ENCODE measurements at regions not wholly inside any gene's neighbourhood (a gene's known extent, or its start where the extent isn't known, plus 50 kb on each side); places are given as distances from the start of the nearest gene placed in this dataset.

DNA sequence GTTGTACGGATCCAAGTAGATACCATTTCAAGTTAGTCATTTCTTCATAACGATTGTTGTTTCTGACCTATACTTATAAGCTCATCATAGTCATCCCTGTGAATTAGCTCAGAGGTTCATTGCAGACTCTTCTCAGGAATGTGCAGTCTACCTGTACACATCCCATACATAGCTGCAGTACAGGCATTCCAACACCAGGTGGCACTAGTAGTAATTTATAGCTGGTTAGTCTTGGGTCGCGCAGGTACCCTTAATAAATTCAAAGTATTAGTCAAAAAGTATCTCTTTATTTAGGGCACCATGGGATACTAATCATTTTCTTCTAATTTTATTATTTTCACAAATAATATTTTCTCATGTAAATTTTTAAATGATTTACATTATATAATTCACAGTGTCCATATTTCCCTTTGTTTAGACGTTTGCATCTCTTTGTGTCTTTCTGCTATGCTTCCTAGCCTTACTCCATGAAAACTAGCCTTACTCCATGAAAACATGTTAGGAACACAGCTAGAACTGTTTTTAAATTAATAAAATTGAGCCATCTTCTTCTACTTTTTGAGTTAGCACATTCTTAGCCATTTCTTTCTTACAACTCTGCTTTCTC is 128.6 kb upstream of the FAM83B start:
- Histone ChIP-seq H3K27ac (ENCODE audit: low read depth in 2 of 2, low read length in 1 of 2) (no peak overlapping the region), H3K9me3 (ENCODE audit: control insufficient read depth in 2 of 2, insufficient read depth in 1 of 2, low read depth in 1 of 2, low read length in 1 of 2) (no peaks in the 10 kb centered on the region), H3K4me1 (ENCODE audit: control insufficient read depth in 2 of 2, insufficient read depth in 2 of 2, low read length in 1 of 2) (no peaks in the 10 kb centered on the region), H3K27me3 (ENCODE audit: control insufficient read depth in 1 of 2, insufficient read depth in 2 of 2, low read length in 2 of 2) (no peaks in the 10 kb centered on the region), H3K36me3 (ENCODE audit: control insufficient read depth in 2 of 2, insufficient read depth in 2 of 2, low read length in 1 of 2) (no peaks in the 10 kb centered on the region), H3K4me3 (ENCODE audit: low read depth in 1 of 2, low read length in 2 of 2) (no peak overlapping the region)
- WGBS, 2 donors, result 32 to 38% methylated on average over 5 of the region's 5 CpGs

GRCh38 chr6:54718541-54719023 is 128.0 kb upstream of the FAM83B start:
- Histone ChIP-seq H3K4me1 (ENCODE audit: control insufficient read depth in 2 of 2, insufficient read depth in 2 of 2, low read length in 1 of 2) (no peaks in the 10 kb centered on the region), H3K36me3 (ENCODE audit: control insufficient read depth in 2 of 2, insufficient read depth in 2 of 2, low read length in 1 of 2) (no peaks in the 10 kb centered on the region), H3K9me3 (ENCODE audit: control insufficient read depth in 2 of 2, insufficient read depth in 1 of 2, low read depth in 1 of 2, low read length in 1 of 2) (no peaks in the 10 kb centered on the region), H3K27me3 (ENCODE audit: control insufficient read depth in 1 of 2, insufficient read depth in 2 of 2, low read length in 2 of 2) (no peaks in the 10 kb centered on the region), H3K4me3 (ENCODE audit: low read depth in 1 of 2, low read length in 2 of 2) (no peak overlapping the region), H3K27ac (ENCODE audit: low read depth in 2 of 2, low read length in 1 of 2) (no peak overlapping the region)
- WGBS, 2 donors, result 46 to 50% methylated on average over 6 of the region's 6 CpGs

DNA sequence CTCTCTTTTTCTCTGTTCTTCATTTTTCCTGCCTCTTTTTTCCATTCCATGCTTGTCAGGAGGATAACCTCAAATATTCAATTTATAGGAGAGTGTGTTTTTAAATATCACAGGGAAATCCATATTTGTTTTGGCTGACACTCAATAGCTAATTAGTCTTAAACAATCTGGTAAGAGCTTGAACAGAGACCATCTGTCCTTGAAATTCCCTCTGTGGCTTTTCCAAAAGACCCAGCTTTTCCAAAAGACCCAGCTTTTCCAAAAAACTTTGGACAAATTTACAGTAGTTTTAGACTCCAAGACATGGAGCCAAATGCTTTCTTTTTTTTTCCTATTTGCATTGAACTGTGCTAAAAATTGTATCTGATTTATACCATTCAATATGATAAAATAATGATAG is 127.4 kb upstream of the FAM83B start:
- no peaks in the 10 kb centered on the region for H3K4me1 ChIP-seq (ENCODE audit: control insufficient read depth in 2 of 2, insufficient read depth in 2 of 2, low read length in 1 of 2)
- H3K4me3 ChIP-seq (ENCODE audit: low read depth in 1 of 2, low read length in 2 of 2), result no peak overlapping the region
- H3K9me3 ChIP-seq (ENCODE audit: control insufficient read depth in 2 of 2, insufficient read depth in 1 of 2, low read depth in 1 of 2, low read length in 1 of 2), result no peaks in the 10 kb centered on the region
- H3K27me3 ChIP-seq (ENCODE audit: control insufficient read depth in 1 of 2, insufficient read depth in 2 of 2, low read length in 2 of 2), result no peaks in the 10 kb centered on the region
- no peak overlapping the region for H3K27ac ChIP-seq (ENCODE audit: low read depth in 2 of 2, low read length in 1 of 2)
- H3K36me3 ChIP-seq (ENCODE audit: control insufficient read depth in 2 of 2, insufficient read depth in 2 of 2, low read length in 1 of 2), result no peaks in the 10 kb centered on the region

DNA sequence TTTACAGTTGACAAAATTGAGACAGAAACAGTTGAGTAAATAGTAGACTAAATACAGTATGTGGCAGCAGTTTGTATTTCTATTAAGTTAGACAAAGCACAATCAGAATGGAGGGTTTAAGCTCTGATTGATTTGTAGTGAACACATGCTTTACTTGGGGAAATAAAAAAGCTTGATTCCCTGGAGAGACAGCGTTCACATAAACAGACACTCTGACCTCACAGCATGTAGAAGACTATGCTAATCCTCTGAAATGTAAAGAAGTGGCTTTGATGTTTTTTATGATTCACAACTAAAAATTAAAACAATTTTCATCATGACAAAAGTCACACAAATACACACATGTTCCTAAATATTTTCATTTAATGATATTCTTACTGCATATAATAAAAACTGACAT is 126.9 kb upstream of the FAM83B start:
- Histone ChIP-seq H3K4me1 (ENCODE audit: control insufficient read depth in 2 of 2, insufficient read depth in 2 of 2, low read length in 1 of 2) (no peaks in the 10 kb centered on the region), H3K27me3 (ENCODE audit: control insufficient read depth in 1 of 2, insufficient read depth in 2 of 2, low read length in 2 of 2) (no peaks in the 10 kb centered on the region), H3K4me3 (ENCODE audit: low read depth in 1 of 2, low read length in 2 of 2) (no peak overlapping the region), H3K27ac (ENCODE audit: low read depth in 2 of 2, low read length in 1 of 2) (no peak overlapping the region), H3K9me3 (ENCODE audit: control insufficient read depth in 2 of 2, insufficient read depth in 1 of 2, low read depth in 1 of 2, low read length in 1 of 2) (no peaks in the 10 kb centered on the region), H3K36me3 (ENCODE audit: control insufficient read depth in 2 of 2, insufficient read depth in 2 of 2, low read length in 1 of 2) (no peaks in the 10 kb centered on the region)
- 0 to 29% methylated on average over 1 of the region's 1 CpG for WGBS, 2 donors

DNA sequence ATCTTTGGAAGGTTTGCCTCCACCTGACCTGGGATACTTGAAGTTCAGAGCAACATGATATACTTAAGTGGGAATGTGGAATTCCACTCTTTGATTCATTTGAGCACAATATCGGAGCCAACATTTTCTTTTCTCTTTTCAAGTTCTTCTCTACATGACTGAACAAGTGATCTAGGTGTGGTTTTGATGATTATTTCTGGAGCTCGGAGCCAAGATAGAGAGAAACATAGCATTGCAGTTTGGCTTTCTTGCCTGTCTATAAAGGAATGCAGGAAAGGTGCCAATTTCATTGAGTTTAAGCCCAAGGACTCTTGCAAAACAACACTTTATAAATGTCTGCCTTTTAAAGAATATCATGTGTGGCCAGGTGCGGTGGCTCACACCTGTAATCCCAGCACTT is 124.2 kb upstream of the FAM83B start:
- Histone ChIP-seq H3K9me3 (ENCODE audit: control insufficient read depth in 2 of 2, insufficient read depth in 1 of 2, low read depth in 1 of 2, low read length in 1 of 2) (no peaks in the 10 kb centered on the region), H3K27me3 (ENCODE audit: control insufficient read depth in 1 of 2, insufficient read depth in 2 of 2, low read length in 2 of 2) (no peaks in the 10 kb centered on the region), H3K4me3 (ENCODE audit: low read depth in 1 of 2, low read length in 2 of 2) (no peak overlapping the region), H3K4me1 (ENCODE audit: control insufficient read depth in 2 of 2, insufficient read depth in 2 of 2, low read length in 1 of 2) (no peaks in the 10 kb centered on the region), H3K27ac (ENCODE audit: low read depth in 2 of 2, low read length in 1 of 2) (no peak overlapping the region), H3K36me3 (ENCODE audit: control insufficient read depth in 2 of 2, insufficient read depth in 2 of 2, low read length in 1 of 2) (no peaks in the 10 kb centered on the region)
- 51 to 60% methylated on average over 3 of the region's 3 CpGs for WGBS, 2 donors

- no peaks in the 10 kb centered on the region for H3K36me3 ChIP-seq (ENCODE audit: control insufficient read depth in 2 of 2, insufficient read depth in 2 of 2, low read length in 1 of 2)
- 53 to 63% methylated on average over 3 of the region's 3 CpGs for WGBS, 2 donors
- H3K27ac ChIP-seq (ENCODE audit: low read depth in 2 of 2, low read length in 1 of 2), result no peak overlapping the region
Observed at GRCh38 chr6:54729716-54730115, 116.9 kb upstream of the FAM83B start.

GRCh38 chr6:54730767-54731630 is 115.6 kb upstream of the FAM83B start:
- Histone ChIP-seq H3K4me3 (ENCODE audit: low read depth in 1 of 2, low read length in 2 of 2) (no peak overlapping the region), H3K27ac (ENCODE audit: low read depth in 2 of 2, low read length in 1 of 2) (no peak overlapping the region), H3K27me3 (ENCODE audit: control insufficient read depth in 1 of 2, insufficient read depth in 2 of 2, low read length in 2 of 2) (no peaks in the 10 kb centered on the region), H3K9me3 (ENCODE audit: control insufficient read depth in 2 of 2, insufficient read depth in 1 of 2, low read depth in 1 of 2, low read length in 1 of 2) (no peaks in the 10 kb centered on the region), H3K4me1 (ENCODE audit: control insufficient read depth in 2 of 2, insufficient read depth in 2 of 2, low read length in 1 of 2) (no peaks in the 10 kb centered on the region), H3K36me3 (ENCODE audit: control insufficient read depth in 2 of 2, insufficient read depth in 2 of 2, low read length in 1 of 2) (no peaks in the 10 kb centered on the region)
- 73 to 87% methylated on average over 9 of the region's 9 CpGs for WGBS, 2 donors

More at GRCh38 chr6:54729716-54730115, 116.9 kb upstream of the FAM83B start:
- no peaks in the 10 kb centered on the region for H3K9me3 ChIP-seq (ENCODE audit: control insufficient read depth in 2 of 2, insufficient read depth in 1 of 2, low read depth in 1 of 2, low read length in 1 of 2)
- no peak overlapping the region for H3K4me3 ChIP-seq (ENCODE audit: low read depth in 1 of 2, low read length in 2 of 2)
- H3K4me1 ChIP-seq (ENCODE audit: control insufficient read depth in 2 of 2, insufficient read depth in 2 of 2, low read length in 1 of 2), result no peaks in the 10 kb centered on the region
- no peaks in the 10 kb centered on the region for H3K27me3 ChIP-seq (ENCODE audit: control insufficient read depth in 1 of 2, insufficient read depth in 2 of 2, low read length in 2 of 2)

DNA sequence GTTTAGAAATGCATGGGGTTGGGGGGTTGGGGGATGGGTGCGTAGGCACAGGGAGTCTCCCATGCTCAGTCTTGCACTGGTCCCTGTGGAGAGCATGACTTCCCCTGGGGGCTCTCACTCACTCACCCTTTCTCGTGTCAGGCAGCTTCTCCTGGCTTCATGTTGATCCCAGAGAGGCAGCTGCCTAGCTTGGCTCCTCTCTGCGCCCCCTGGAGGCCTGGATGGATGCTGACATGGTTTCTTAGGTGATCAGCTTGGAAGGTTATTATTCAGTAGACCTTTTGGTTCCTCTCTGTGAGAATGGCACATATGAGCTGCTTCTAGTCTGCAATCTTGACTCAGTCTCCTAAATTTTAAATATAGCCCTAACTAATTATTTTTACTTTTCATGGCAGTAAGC is 109.3 kb upstream of the FAM83B start:
- Histone ChIP-seq H3K27ac (ENCODE audit: low read depth in 2 of 2, low read length in 1 of 2) (no peak overlapping the region), H3K9me3 (ENCODE audit: control insufficient read depth in 2 of 2, insufficient read depth in 1 of 2, low read depth in 1 of 2, low read length in 1 of 2) (peaks cover 3 to 5% of the 10 kb centered on the region in 2 donors), H3K4me1 (ENCODE audit: control insufficient read depth in 2 of 2, insufficient read depth in 2 of 2, low read length in 1 of 2) (no peaks in the 10 kb centered on the region), H3K36me3 (ENCODE audit: control insufficient read depth in 2 of 2, insufficient read depth in 2 of 2, low read length in 1 of 2) (no peaks in the 10 kb centered on the region), H3K27me3 (ENCODE audit: control insufficient read depth in 1 of 2, insufficient read depth in 2 of 2, low read length in 2 of 2) (no peaks in the 10 kb centered on the region), H3K4me3 (ENCODE audit: low read depth in 1 of 2, low read length in 2 of 2) (no peak overlapping the region)
- whole genome bisulfite sequencing, 2 donors, result 81 to 82% methylated on average over 3 of the region's 3 CpGs

- no peaks in the 10 kb centered on the region for H3K4me1 ChIP-seq (ENCODE audit: control insufficient read depth in 2 of 2, insufficient read depth in 2 of 2, low read length in 1 of 2)
- H3K4me3 ChIP-seq (ENCODE audit: low read depth in 1 of 2, low read length in 2 of 2), result no peak overlapping the region
- WGBS, 2 donors, result 81 to 87% methylated on average over 1 of the region's 1 CpG
- no peaks in the 10 kb centered on the region for H3K27me3 ChIP-seq (ENCODE audit: control insufficient read depth in 1 of 2, insufficient read depth in 2 of 2, low read length in 2 of 2)
- H3K9me3 ChIP-seq (ENCODE audit: control insufficient read depth in 2 of 2, insufficient read depth in 1 of 2, low read depth in 1 of 2, low read length in 1 of 2), result peaks cover 0 to 3% of the 10 kb centered on the region in 2 donors
- H3K36me3 ChIP-seq (ENCODE audit: control insufficient read depth in 2 of 2, insufficient read depth in 2 of 2, low read length in 1 of 2), result no peaks in the 10 kb centered on the region
- no peak overlapping the region for H3K27ac ChIP-seq (ENCODE audit: low read depth in 2 of 2, low read length in 1 of 2)
Observed at GRCh38 chr6:54747955-54748354, 98.6 kb upstream of the FAM83B start.

- no peaks in the 10 kb centered on the region for H3K27me3 ChIP-seq (ENCODE audit: control insufficient read depth in 1 of 2, insufficient read depth in 2 of 2, low read length in 2 of 2)
- WGBS, 2 donors, result 86 to 89% methylated on average over 1 of the region's 1 CpG
- no peak overlapping the region for H3K4me3 ChIP-seq (ENCODE audit: low read depth in 1 of 2, low read length in 2 of 2)
- no peaks in the 10 kb centered on the region for H3K4me1 ChIP-seq (ENCODE audit: control insufficient read depth in 2 of 2, insufficient read depth in 2 of 2, low read length in 1 of 2)
- no peaks in the 10 kb centered on the region for H3K9me3 ChIP-seq (ENCODE audit: control insufficient read depth in 2 of 2, insufficient read depth in 1 of 2, low read depth in 1 of 2, low read length in 1 of 2)
- H3K36me3 ChIP-seq (ENCODE audit: control insufficient read depth in 2 of 2, insufficient read depth in 2 of 2, low read length in 1 of 2), result no peaks in the 10 kb centered on the region
- no peak overlapping the region for H3K27ac ChIP-seq (ENCODE audit: low read depth in 2 of 2, low read length in 1 of 2)
Observed at GRCh38 chr6:54754406-54754805, 92.2 kb upstream of the FAM83B start.
